Common myeloid progenitor, CD34-positive (primary cell): ENCODE measurements at regions not wholly inside any gene's neighbourhood (a gene's known extent, or its start where the extent isn't known, plus 50 kb on each side); places are given as distances from the start of the nearest gene placed in this dataset.

Source experiments
- CTCF ChIA-PET: fragments of 350-600 bp; sonication (Branson Sonifier 250); formaldehyde crosslinking; loops from one replicate; lab custom pipeline; 2021; ENCODE audit warnings: antibody characterized with exemption; lab: Charles Lee
- POLR2A ChIA-PET: fragments of 350-600 bp; sonication (Branson Sonifier 250); formaldehyde crosslinking; loops from one replicate; lab custom pipeline; 2021; ENCODE audit warnings: antibody characterized with exemption; lab: Charles Lee
- DNase-seq, 3 donors: peaks; one replicate each; pipeline versions ENCODE4 v3.0.0 to v3.0.0-alpha.2; 2013
- H3K27ac ChIP-seq, 2 experiments: 1 replicate in 1 of 2; 2 replicates in 1 of 2; pipeline ENCODE4 v1.7.0; 2013; ENCODE audit warnings: inconsistent platforms in 2 of 2, low read length in 2 of 2, mild to moderate bottlenecking in 2 of 2, low read depth in 1 of 2, moderate library complexity in 1 of 2; ENCODE audit not compliant: severe bottlenecking in 2 of 2, insufficient read depth in 1 of 2, poor library complexity in 1 of 2
- H3K27me3 ChIP-seq, 5 experiments: replicated peaks in 2 of 5; 1 replicate in 3 of 5; 2 replicates in 2 of 5; pipeline versions ENCODE4 v1.6.1 to v1.7.0; 2013; ENCODE audit warnings: low read length in 4 of 5, mild to moderate bottlenecking in 2 of 5, moderate library complexity in 2 of 5, inconsistent platforms in 1 of 5; ENCODE audit not compliant: insufficient read depth in 5 of 5, control insufficient read depth in 4 of 5
- H3K36me3 ChIP-seq, 4 experiments: 1 replicate in 2 of 4; 2 replicates in 2 of 4; pipeline versions ENCODE4 v1.6.1 to v1.7.0; 2013; ENCODE audit warnings: low read length in 3 of 4, control low read depth in 1 of 4, mild to moderate bottlenecking in 1 of 4; ENCODE audit not compliant: control insufficient read depth in 4 of 4, insufficient read depth in 4 of 4
- H3K4me1 ChIP-seq, 4 experiments: 1 replicate in 3 of 4; 2 replicates in 1 of 4; pipeline versions ENCODE4 v1.6.1 to v1.7.1; 2013; ENCODE audit warnings: low read length in 3 of 4, mild to moderate bottlenecking in 3 of 4, control low read depth in 1 of 4, inconsistent platforms in 1 of 4, moderate library complexity in 1 of 4; ENCODE audit not compliant: control insufficient read depth in 4 of 4, insufficient read depth in 4 of 4; ENCODE audit errors: control extremely low read depth in 1 of 4
- H3K4me3 ChIP-seq, 7 experiments: 1 replicate in 4 of 7; 2 replicates in 3 of 7; pipeline versions ENCODE4 v1.5.1 to v1.7.0; 2013; ENCODE audit warnings: mild to moderate bottlenecking in 7 of 7, low read length in 6 of 7, moderate library complexity in 6 of 7, inconsistent platforms in 2 of 7, low read depth in 2 of 7, control low read depth in 1 of 7; ENCODE audit not compliant: insufficient read depth in 4 of 7, control insufficient read depth in 1 of 7; ENCODE audit errors: extremely low read depth in 1 of 7
- H3K9me3 ChIP-seq, 5 experiments: 1 replicate in 4 of 5; 2 replicates in 1 of 5; pipeline versions ENCODE4 v1.6.1 to v1.7.1; 2013; ENCODE audit warnings: low read length in 4 of 5, mild to moderate bottlenecking in 2 of 5, inconsistent platforms in 1 of 5, low read depth in 1 of 5, moderate library complexity in 1 of 5; ENCODE audit not compliant: control insufficient read depth in 4 of 5, insufficient read depth in 2 of 5; ENCODE audit errors: control extremely low read depth in 1 of 5
- WGBS: methylation state at CpG from one replicate; pipeline ENCODE4 v1.1.5; 2013; ENCODE audit not compliant: insufficient coverage; 5-methylcytosine and 5-hydroxymethylcytosine counted together

GRCh38 chr16:66224186-66224585, 142.3 kb upstream of the CDH5 start:
- ChIA-PET CTCF (no interaction called here), POLR2A (no interaction called here)
- Histone ChIP-seq H3K4me3 (no peak overlapping the region), H3K27ac (no peak overlapping the region), H3K9me3 (no peaks in the 10 kb centered on the region), H3K27me3 (no peaks in the 10 kb centered on the region), H3K4me1 (peaks cover 14 to 54% (median 45%) of the 10 kb centered on the region in 4 experiments), H3K36me3 (no peaks in the 10 kb centered on the region)
- 100% methylated on average over 1 of the region's 2 CpGs for WGBS
- no peak for DNase-seq

GRCh38 chr16:66223176-66223780, 143.2 kb upstream of the CDH5 start:
- no peaks in the 10 kb centered on the region for H3K27me3 ChIP-seq
- no peaks in the 10 kb centered on the region for H3K9me3 ChIP-seq
- ChIA-PET POLR2A (no interaction called here), CTCF (no interaction called here)
- H3K27ac ChIP-seq, result no peak overlapping the region
- no peak overlapping the region for H3K4me3 ChIP-seq
- WGBS, result 53% methylated on average over 5 of the region's 8 CpGs
- H3K4me1 ChIP-seq, result peaks cover 6 to 45% (median 36%) of the 10 kb centered on the region in 4 experiments
- H3K36me3 ChIP-seq, result no peaks in the 10 kb centered on the region
- DNase-seq, result no peak

GRCh38 chr16:66222756-66223155, 143.7 kb upstream of the CDH5 start:
- Histone ChIP-seq H3K9me3 (no peaks in the 10 kb centered on the region), H3K4me1 (peaks cover 5 to 40% (median 31%) of the 10 kb centered on the region in 4 experiments), H3K36me3 (no peaks in the 10 kb centered on the region), H3K27ac (no peak overlapping the region), H3K4me3 (no peak overlapping the region), H3K27me3 (no peaks in the 10 kb centered on the region)
- ChIA-PET POLR2A (no interaction called here), CTCF (no interaction called here)
- no peak for DNase-seq
- 100% methylated on average over 1 of the region's 1 CpG for WGBS

GRCh38 chr16:66220702-66221101, 145.8 kb upstream of the CDH5 start:
- Histone ChIP-seq H3K4me3 (peak overlapping the region in 2 of 7 experiments; percentile 16 to 32), H3K9me3 (no peaks in the 10 kb centered on the region), H3K27me3 (no peaks in the 10 kb centered on the region), H3K27ac (no peak overlapping the region), H3K36me3 (no peaks in the 10 kb centered on the region), H3K4me1 (peaks cover 5 to 38% (median 31%) of the 10 kb centered on the region in 4 experiments)
- WGBS, result 7% methylated on average over 6 of the region's 6 CpGs
- POLR2A ChIA-PET, result no interaction called here
- CTCF ChIA-PET, result interaction anchor here (1.0 kb wide), 1 partner anchor 11 kb away, joined by 4 read pairs; no protein-coding TSS in a partner anchor
- peak in 2 of 3 donors; percentile 56 to 70 for DNase-seq

GRCh38 chr16:66219491-66219890, 147.0 kb upstream of the CDH5 start:
- Histone ChIP-seq H3K9me3 (no peaks in the 10 kb centered on the region), H3K4me3 (no peak overlapping the region), H3K36me3 (no peaks in the 10 kb centered on the region), H3K4me1 (peaks cover 0 to 27% (median 22%) of the 10 kb centered on the region in 4 experiments), H3K27me3 (no peaks in the 10 kb centered on the region), H3K27ac (no peak overlapping the region)
- ChIA-PET CTCF (no interaction called here), POLR2A (no interaction called here)
- no peak for DNase-seq

- ChIA-PET CTCF (interaction anchor here (1.4 kb wide), 1 partner anchor 10 kb away, joined by 4 read pairs; no protein-coding TSS in a partner anchor), POLR2A (no interaction called here)
- DNase-seq, result peak in 2 of 3 donors; percentile 17 to 18
- WGBS, result no CpG with 5 or more reads among the region's 6 CpGs
- no peak overlapping the region for H3K4me3 ChIP-seq
- H3K27ac ChIP-seq, result no peak overlapping the region
- H3K9me3 ChIP-seq, result no peaks in the 10 kb centered on the region
- H3K4me1 ChIP-seq, result peaks cover 0 to 5% (median 3%) of the 10 kb centered on the region in 4 experiments
- H3K27me3 ChIP-seq, result no peaks in the 10 kb centered on the region
- H3K36me3 ChIP-seq, result no peaks in the 10 kb centered on the region
Observed at GRCh38 chr16:66212428-66212827, 154.1 kb upstream of the CDH5 start.

GRCh38 chr16:66211651-66212050, 154.8 kb upstream of the CDH5 start:
- no peak overlapping the region for H3K4me3 ChIP-seq
- H3K27ac ChIP-seq, result no peak overlapping the region
- no peaks in the 10 kb centered on the region for H3K9me3 ChIP-seq
- WGBS, result 95% methylated on average over 8 of the region's 10 CpGs
- CTCF ChIA-PET, result interaction anchor here (1.4 to 1.6 kb wide), 2 partner anchors 9 to 15 kb away, joined by 3 to 4 read pairs; no protein-coding TSS in a partner anchor
- no peak for DNase-seq
- POLR2A ChIA-PET, result no interaction called here
- no peaks in the 10 kb centered on the region for H3K36me3 ChIP-seq
- H3K4me1 ChIP-seq, result peaks cover 0 to 9% (median 6%) of the 10 kb centered on the region in 4 experiments
- H3K27me3 ChIP-seq, result no peaks in the 10 kb centered on the region
